ENCODE measurements at regions not wholly inside any gene's neighbourhood (a gene's known extent, or its start where the extent isn't known, plus 50 kb on each side); places are given as distances from the start of the nearest gene placed in this dataset.
"Not testable (repeated sequence)": the region's sequence is repeated elsewhere in the genome, so short reads cannot be mapped to it uniquely, and the experiment has no call there.

GRCh38 chr10:95137990-95138625, 55.9 kb upstream of the ACSM6 start:
- not testable (repeated sequence) for DNase-seq

- DNase-seq = no peak
Observed at GRCh38 chr10:95134490-95134889, 59.5 kb upstream of the ACSM6 start.

- DNase-seq = no peak
Observed at GRCh38 chr10:95133997-95134396, 60.0 kb upstream of the ACSM6 start.

GRCh38 chr10:95133016-95133752, 60.9 kb upstream of the ACSM6 start:
- peak; percentile 41 for DNase-seq

GRCh38 chr10:95130429-95130828, 61.1 kb upstream of the CYP2C8 start:
- DNase-seq = not testable (repeated sequence)

GRCh38 chr10:95125582-95125981, 56.3 kb upstream of the CYP2C8 start:
- no peak for DNase-seq

GRCh38 chr10:95122736-95123135, 53.4 kb upstream of the CYP2C8 start:
- DNase-seq = no peak

GRCh38 chr10:95121904-95122303, 52.6 kb upstream of the CYP2C8 start:
- DNase-seq = no peak

Data from left hindlimb (tissue), 1 donor.